ENCODE measurements at regions not wholly inside any gene's neighbourhood (a gene's known extent, or its start where the extent isn't known, plus 50 kb on each side); places are given as distances from the start of the nearest gene placed in this dataset.

DNA sequence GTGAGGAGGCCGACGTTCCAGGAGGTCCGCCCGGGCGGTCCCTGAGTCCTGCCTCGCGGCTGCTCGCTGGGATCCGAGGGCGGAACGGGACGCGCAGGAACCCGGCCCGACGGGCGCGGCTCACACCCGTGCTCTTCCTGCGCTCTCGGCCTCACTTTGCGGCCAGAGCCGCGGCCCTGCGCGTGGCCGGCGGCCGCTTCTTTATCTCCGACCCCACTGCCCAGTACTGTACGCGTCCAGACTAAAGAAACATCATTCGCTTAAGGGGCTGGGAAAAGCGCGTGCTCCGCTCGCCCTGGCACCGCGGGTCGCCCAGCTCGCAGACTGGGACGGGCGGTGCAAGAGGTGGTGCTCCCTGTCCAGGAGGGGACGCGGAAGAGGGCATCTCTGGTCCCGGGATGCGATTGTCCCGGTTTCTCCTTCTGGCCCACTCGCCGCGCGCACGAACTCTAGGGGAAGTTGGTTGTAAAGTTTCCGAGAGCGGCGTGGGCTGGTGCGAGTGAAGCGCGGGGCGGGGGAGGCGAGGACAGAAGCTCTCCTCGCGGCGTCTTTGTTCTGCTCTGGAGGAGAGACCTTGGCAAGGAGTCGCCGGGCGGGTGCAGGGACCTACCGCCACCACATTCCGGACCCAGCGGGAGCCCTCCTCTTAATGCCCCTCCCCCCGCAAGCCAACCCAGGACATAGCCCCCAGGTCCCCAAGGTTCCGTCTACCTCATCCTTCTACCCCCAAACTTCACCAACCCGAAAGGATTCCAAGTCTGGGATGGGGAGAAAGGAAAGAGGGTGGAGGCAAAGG is 71.0 kb downstream of the SOX4 start:
- in situ Hi-C loops (cut with HindIII; ENCODE audit: low pct_ligation_motif_present, low sequenced_read_pairs): no loop called here

DNA sequence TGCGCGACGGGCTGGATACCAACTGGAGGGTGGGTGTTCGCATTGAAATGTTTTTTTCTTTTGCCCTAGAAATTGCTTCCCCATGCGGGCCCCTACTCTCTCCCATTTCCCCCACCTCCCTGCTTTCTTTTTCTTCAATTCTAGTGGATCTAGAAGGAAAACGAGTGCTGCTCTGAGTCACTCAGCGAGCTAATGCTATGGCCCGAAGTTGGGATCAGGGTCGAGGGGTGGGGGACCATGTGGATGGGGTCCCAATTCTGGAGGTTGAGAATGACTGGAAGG is 71.5 kb downstream of the SOX4 start:
- DNase-seq: no peak
- Histone ChIP-seq H3K27ac (no peak overlapping the region), H3K4me3 (ENCODE audit: low read depth, low read length) (peak overlapping the region; percentile 60), H3K27me3 (replicated peaks) (peaks cover 22% of the 10 kb centered on the region), H3K36me3 (replicated peaks) (no peaks in the 10 kb centered on the region)
- in situ Hi-C loops (cut with HindIII; ENCODE audit: low pct_ligation_motif_present, low sequenced_read_pairs): no loop called here
- TF ChIP-seq, protein P1, sequence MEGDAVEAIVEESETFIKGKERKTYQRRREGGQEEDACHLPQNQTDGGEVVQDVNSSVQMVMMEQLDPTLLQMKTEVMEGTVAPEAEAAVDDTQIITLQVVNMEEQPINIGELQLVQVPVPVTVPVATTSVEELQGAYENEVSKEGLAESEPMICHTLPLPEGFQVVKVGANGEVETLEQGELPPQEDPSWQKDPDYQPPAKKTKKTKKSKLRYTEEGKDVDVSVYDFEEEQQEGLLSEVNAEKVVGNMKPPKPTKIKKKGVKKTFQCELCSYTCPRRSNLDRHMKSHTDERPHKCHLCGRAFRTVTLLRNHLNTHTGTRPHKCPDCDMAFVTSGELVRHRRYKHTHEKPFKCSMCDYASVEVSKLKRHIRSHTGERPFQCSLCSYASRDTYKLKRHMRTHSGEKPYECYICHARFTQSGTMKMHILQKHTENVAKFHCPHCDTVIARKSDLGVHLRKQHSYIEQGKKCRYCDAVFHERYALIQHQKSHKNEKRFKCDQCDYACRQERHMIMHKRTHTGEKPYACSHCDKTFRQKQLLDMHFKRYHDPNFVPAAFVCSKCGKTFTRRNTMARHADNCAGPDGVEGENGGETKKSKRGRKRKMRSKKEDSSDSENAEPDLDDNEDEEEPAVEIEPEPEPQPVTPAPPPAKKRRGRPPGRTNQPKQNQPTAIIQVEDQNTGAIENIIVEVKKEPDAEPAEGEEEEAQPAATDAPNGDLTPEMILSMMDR (IDR thresholded peaks at IDR 0.05; ENCODE audit: low read depth, low read length, missing control alignments): no peak

More for the DNA sequence above, 71.0 kb downstream of the SOX4 start:
- Histone ChIP-seq H3K36me3 (replicated peaks) (no peaks in the 10 kb centered on the region), H3K4me3 (ENCODE audit: low read depth, low read length) (peak overlapping the region; percentile 60), H3K27ac (no peak overlapping the region), H3K27me3 (replicated peaks) (peaks cover 22% of the 10 kb centered on the region)
- TF ChIP-seq, protein P1 (IDR thresholded peaks at IDR 0.05; ENCODE audit: low read depth, low read length, missing control alignments): no peak
- DNase-seq: no peak

DNA sequence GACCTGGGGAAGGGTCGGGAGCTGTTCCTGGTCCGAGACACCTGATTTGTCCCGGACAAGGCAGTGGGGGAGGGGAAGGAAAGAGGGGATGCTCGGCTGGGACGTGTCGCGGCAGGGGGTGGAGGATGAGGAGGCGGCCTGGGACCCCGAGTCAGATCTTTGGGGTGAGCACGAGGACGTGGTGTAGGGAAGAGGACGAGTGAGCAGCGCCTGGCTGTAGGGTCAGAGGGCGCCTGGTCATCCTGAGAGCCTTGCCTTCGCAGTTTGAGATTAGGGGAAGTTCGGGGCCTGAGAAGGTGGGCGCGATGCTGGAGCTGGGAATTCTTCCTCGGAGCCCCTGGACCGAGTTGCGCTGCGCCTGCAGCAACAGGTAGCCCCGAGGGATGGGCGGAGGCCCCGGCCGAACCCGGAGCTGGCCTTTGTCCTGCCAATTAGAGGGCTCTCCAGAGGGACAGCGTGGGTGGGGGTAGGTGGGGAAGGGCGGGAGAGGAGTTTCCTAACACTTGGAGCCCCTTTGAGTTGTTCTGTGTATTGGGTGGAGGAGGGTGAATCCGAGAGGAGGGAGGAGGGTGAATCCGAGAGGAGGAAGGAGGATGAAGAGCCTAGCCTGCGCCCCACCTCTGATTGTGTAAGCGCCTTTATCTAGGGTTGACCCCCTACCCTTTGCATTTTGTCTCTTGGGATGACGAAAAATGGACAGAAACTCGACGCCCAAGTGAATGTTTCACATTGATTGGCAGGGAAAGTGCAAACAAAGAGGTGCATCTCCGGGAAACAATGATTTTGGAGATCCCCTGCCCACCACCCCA is 72.0 kb downstream of the SOX4 start:
- in situ Hi-C loops (cut with HindIII; ENCODE audit: low pct_ligation_motif_present, low sequenced_read_pairs): no loop called here
- no peak overlapping the region for H3K27ac ChIP-seq
- peaks cover 22% of the 10 kb centered on the region for H3K27me3 ChIP-seq (replicated peaks)

DNA sequence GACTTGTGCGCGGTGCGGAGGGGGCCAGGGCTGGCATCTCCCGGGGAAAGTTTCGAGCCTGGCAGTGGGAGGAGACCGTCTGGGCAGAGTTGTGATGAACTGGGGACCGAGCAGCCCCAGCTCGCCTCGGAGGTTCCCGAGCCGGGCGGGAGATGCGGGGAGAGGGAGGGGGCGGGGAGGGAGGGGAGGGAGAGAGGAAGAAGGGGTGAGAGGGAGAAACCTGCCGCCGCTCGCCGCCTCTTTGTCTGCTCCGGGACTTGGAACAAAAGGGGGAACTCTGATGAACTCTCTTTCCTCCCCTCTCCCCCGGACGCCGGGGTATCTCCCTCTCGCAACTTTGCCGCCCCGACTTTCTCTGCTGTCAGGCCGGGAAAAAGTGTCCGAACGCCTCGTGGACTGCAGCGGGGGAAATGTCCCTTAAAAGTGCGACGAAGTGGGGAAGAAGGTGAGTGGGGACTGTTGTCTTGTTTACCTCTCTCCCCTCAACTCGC is 72.7 kb downstream of the SOX4 start:
- Histone ChIP-seq H3K27me3 (replicated peaks) (peaks cover 22% of the 10 kb centered on the region), H3K36me3 (replicated peaks) (no peaks in the 10 kb centered on the region), H3K27ac (no peak overlapping the region), H3K4me3 (ENCODE audit: low read depth, low read length) (peak overlapping the region; percentile 60)
- no peak for DNase-seq
- TF ChIP-seq, protein P1 (IDR thresholded peaks at IDR 0.05; ENCODE audit: low read depth, low read length, missing control alignments): no peak
- in situ Hi-C loops (cut with HindIII; ENCODE audit: low pct_ligation_motif_present, low sequenced_read_pairs): no loop called here

More for the DNA sequence above, 72.0 kb downstream of the SOX4 start:
- TF ChIP-seq, protein P1 (IDR thresholded peaks at IDR 0.05; ENCODE audit: low read depth, low read length, missing control alignments): no peak
- H3K4me3 ChIP-seq (ENCODE audit: low read depth, low read length): peak overlapping the region; percentile 60
- no peaks in the 10 kb centered on the region for H3K36me3 ChIP-seq (replicated peaks)
- DNase-seq: no peak

DNA sequence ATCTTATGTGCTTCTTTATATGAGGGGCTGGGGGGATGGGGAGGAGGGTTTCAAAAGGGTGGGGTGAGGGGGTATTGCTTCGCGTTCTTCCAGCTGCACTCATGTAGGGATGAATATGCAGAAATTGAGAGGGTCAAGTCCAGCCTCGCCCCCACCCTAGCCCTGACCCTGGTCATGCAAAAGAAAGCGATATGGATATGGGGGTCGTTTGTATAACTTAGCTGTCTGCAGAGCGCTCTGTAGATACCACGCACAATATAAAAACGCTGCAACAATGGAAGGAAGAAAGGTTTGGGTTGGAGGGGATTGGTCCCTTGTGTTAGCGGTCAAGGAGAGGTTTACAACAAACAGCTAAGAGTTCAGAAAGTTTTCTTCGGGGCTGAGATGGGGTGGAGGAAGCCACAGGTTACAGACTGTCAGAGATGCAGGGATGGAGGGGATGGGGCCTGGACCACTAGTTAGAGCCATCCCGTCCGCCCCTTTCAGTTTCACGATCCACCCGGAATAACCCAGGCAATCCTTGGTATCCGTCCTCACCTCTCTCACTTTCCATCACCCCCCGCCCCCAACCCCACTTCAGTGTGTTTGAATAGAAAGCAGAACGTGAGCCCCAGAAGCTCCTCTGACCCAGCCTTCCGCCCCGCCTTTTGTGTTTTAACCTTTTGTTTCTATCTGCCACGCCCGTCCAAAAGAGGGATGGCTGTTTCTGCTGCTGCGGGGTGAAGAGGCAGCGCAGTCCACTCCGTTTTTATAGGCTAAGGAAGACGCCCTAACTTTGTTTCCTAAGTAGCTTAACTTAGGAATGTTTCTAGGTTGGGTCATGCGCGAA is 73.5 kb downstream of the SOX4 start:
- H3K36me3 ChIP-seq (replicated peaks): no peaks in the 10 kb centered on the region
- peak overlapping the region; percentile 60 for H3K4me3 ChIP-seq (ENCODE audit: low read depth, low read length)
- H3K27ac ChIP-seq: no peak overlapping the region
- DNase-seq: no peak
- peaks cover 22% of the 10 kb centered on the region for H3K27me3 ChIP-seq (replicated peaks)
- in situ Hi-C loops (cut with HindIII; ENCODE audit: low pct_ligation_motif_present, low sequenced_read_pairs): no loop called here
- TF ChIP-seq, protein P1 (IDR thresholded peaks at IDR 0.05; ENCODE audit: low read depth, low read length, missing control alignments): no peak

Measured in brain microvascular endothelial cell (primary cell).